Naive thymus-derived CD4-positive, alpha-beta T cell (primary cell): ENCODE measurements at regions not wholly inside any gene's neighbourhood (a gene's known extent, or its start where the extent isn't known, plus 50 kb on each side); places are given as distances from the start of the nearest gene placed in this dataset.

Experiments
- ATAC-seq: fragments of 150-1000 bp; cut with Tn5 transposase; 2 replicates; pipeline ENCODE4 v1.10.0; 2021; ENCODE audit warnings: mild to moderate bottlenecking, moderate library complexity
- CTCF ChIA-PET: fragments of 350-600 bp; sonication (Branson Sonifier 250); formaldehyde crosslinking; loops from one replicate; lab custom pipeline; 2021; ENCODE audit warnings: antibody characterized with exemption; lab: Charles Lee
- POLR2A ChIA-PET: fragments of 350-600 bp; sonication (Branson Sonifier 250); formaldehyde crosslinking; loops from one replicate; lab custom pipeline; 2021; ENCODE audit warnings: antibody characterized with exemption, inconsistent platforms; lab: Charles Lee
- DNase-seq, 9 donors: peaks; one replicate each; pipeline versions ENCODE4 v3.0.0 to v3.0.0-alpha.2; 2020 to 2022; ENCODE audit warnings: mixed read lengths in 1 of 9
- H3K27ac ChIP-seq: one replicate; pipeline ENCODE4 v1.7.0; 2013; ENCODE audit warnings: mild to moderate bottlenecking, low read depth, low read length, moderate library complexity
- H3K27me3 ChIP-seq, 2 donors: one replicate each; pipeline ENCODE4 v1.7.0; 2013; ENCODE audit warnings: low read length in 2 of 2, mild to moderate bottlenecking in 2 of 2, moderate library complexity in 2 of 2; ENCODE audit not compliant: control insufficient read depth in 2 of 2, insufficient read depth in 2 of 2
- H3K36me3 ChIP-seq, 3 experiments: 1 replicate in 2 of 3; 2 replicates in 1 of 3; pipeline ENCODE4 v1.7.0; 2013; ENCODE audit warnings: low read length in 3 of 3, mild to moderate bottlenecking in 3 of 3, moderate library complexity in 1 of 3; ENCODE audit not compliant: insufficient read depth in 3 of 3, control insufficient read depth in 2 of 3
- H3K4me1 ChIP-seq, 2 donors: one replicate each; pipeline ENCODE4 v1.7.0; 2013; ENCODE audit warnings: low read length in 2 of 2, mild to moderate bottlenecking in 2 of 2, moderate library complexity in 1 of 2; ENCODE audit not compliant: control insufficient read depth in 2 of 2, insufficient read depth in 2 of 2
- H3K4me3 ChIP-seq: 2 replicates; pipeline ENCODE4 v1.7.0; 2013; ENCODE audit warnings: mild to moderate bottlenecking, low read length
- H3K9me3 ChIP-seq, 3 experiments: 1 replicate in 2 of 3; 2 replicates in 1 of 3; pipeline ENCODE4 v1.7.0; 2013; ENCODE audit warnings: low read length in 3 of 3; ENCODE audit not compliant: control insufficient read depth in 2 of 3
- H3K27ac Mint-ChIP-seq, 9 donors: one replicate each; pipeline ENCODE4 v1.8.0; 2020 to 2022; ENCODE audit warnings: mixed read lengths in 9 of 9, mild to moderate bottlenecking in 8 of 9, moderate library complexity in 5 of 9, inconsistent platforms in 2 of 9
- H3K27me3 Mint-ChIP-seq, 5 donors: one replicate each; pipeline ENCODE4 v1.8.0; 2021 to 2022; ENCODE audit warnings: mixed read lengths in 5 of 5, mild to moderate bottlenecking in 1 of 5
- H3K36me3 Mint-ChIP-seq, 5 donors: one replicate each; pipeline ENCODE4 v1.8.0; 2020 to 2022; ENCODE audit warnings: mixed read lengths in 5 of 5, mild to moderate bottlenecking in 3 of 5, inconsistent platforms in 1 of 5
- H3K4me1 Mint-ChIP-seq, 7 donors: one replicate each; pipeline ENCODE4 v1.8.0; 2020 to 2022; ENCODE audit warnings: mixed read lengths in 7 of 7, mild to moderate bottlenecking in 3 of 7, inconsistent platforms in 1 of 7
- H3K4me3 Mint-ChIP-seq, 10 donors: one replicate each; pipeline ENCODE4 v1.8.0; 2020 to 2022; ENCODE audit warnings: mild to moderate bottlenecking in 10 of 10, mixed read lengths in 10 of 10, moderate library complexity in 6 of 10, inconsistent platforms in 2 of 10
- H3K9me3 Mint-ChIP-seq, 11 donors: one replicate each; pipeline ENCODE4 v1.8.0; 2020 to 2022; ENCODE audit warnings: mixed read lengths in 11 of 11, mild to moderate bottlenecking in 4 of 11, inconsistent platforms in 1 of 11, moderate library complexity in 1 of 11
- intact Hi-C, 2 donors: fragments of 100-400 bp; cut with micrococcal nuclease; formaldehyde crosslinking; loops; one replicate each; pipeline ENCODE4 v1.15.1; 2023

GRCh38 chr16:52167328-52167727 is 379.6 kb downstream of the TOX3 start:
- H3K27me3 Mint-ChIP-seq = peaks cover 0 to 4% (median 0%) of the 10 kb centered on the region in 5 donors
- no peak overlapping the region for H3K4me3 Mint-ChIP-seq
- no peaks in the 10 kb centered on the region for H3K36me3 Mint-ChIP-seq
- H3K9me3 Mint-ChIP-seq = peaks cover 0 to 12% (median 6%) of the 10 kb centered on the region in 11 donors
- H3K4me1 Mint-ChIP-seq = no peaks in the 10 kb centered on the region
- ChIA-PET POLR2A (no interaction called here), CTCF (no interaction called here)
- no peaks in the 10 kb centered on the region for H3K9me3 ChIP-seq
- H3K36me3 ChIP-seq = no peaks in the 10 kb centered on the region
- H3K27ac Mint-ChIP-seq = no peak overlapping the region
- H3K27me3 ChIP-seq = no peaks in the 10 kb centered on the region
- no peak for ATAC-seq
- no peak for DNase-seq
- intact Hi-C loops = no loop called here
- no peak overlapping the region for H3K4me3 ChIP-seq
- H3K27ac ChIP-seq = no peak overlapping the region
- H3K4me1 ChIP-seq = no peaks in the 10 kb centered on the region

DNA sequence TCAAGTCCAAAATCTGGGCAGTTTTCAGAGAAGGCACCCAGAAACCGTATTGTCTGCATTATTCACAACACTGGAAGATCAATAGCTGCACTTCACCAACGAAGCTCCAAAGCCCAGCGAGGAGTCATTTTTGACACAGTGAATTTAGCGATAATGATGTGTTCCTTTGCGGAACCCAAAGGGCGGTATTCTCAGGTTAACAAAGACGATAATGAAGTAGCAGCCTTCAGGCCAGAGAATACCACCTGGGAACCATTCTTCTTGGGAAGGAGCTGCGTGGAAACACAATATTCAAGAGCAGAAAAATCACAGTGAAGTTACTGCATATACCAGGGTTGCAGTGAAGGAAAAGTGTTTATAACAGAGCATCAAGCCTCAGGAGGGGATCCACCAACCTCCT is 381.0 kb downstream of the TOX3 start:
- H3K27ac Mint-ChIP-seq = no peak overlapping the region
- H3K4me1 Mint-ChIP-seq = no peaks in the 10 kb centered on the region
- H3K9me3 Mint-ChIP-seq = peaks cover 0 to 12% (median 4%) of the 10 kb centered on the region in 11 donors
- DNase-seq (no peak), ATAC-seq (no peak)
- Histone ChIP-seq H3K4me1 (no peaks in the 10 kb centered on the region), H3K27ac (no peak overlapping the region), H3K9me3 (no peaks in the 10 kb centered on the region), H3K4me3 (no peak overlapping the region), H3K36me3 (no peaks in the 10 kb centered on the region), H3K27me3 (no peaks in the 10 kb centered on the region)
- POLR2A ChIA-PET = no interaction called here
- no peaks in the 10 kb centered on the region for H3K36me3 Mint-ChIP-seq
- CTCF ChIA-PET = no interaction called here
- no peak overlapping the region for H3K4me3 Mint-ChIP-seq
- peaks cover 0 to 4% (median 0%) of the 10 kb centered on the region in 5 donors for H3K27me3 Mint-ChIP-seq
- intact Hi-C loops = no loop called here

DNA sequence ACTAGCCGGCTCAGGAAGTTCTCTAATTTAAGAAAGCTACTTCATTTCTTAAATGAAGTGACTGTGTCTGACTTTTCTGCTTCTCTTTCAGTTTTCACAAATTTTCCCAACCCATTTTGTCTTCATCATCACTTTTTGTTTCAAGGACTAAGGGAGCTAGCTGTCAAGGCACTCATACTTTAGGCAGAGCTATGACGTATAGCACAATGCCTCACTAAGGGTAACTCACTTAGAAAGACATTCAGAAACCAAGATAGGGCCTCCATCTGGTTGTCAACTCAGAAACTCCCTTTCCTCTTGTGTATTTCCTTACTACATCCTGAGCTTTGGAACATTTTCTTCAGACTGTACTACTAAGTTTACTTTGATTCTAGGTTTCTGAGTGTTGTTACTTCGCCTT is 397.9 kb downstream of the TOX3 start:
- no peaks in the 10 kb centered on the region for H3K4me1 Mint-ChIP-seq
- POLR2A ChIA-PET = no interaction called here
- intact Hi-C loops = no loop called here

GRCh38 chr16:52141871-52142270 is 405.1 kb downstream of the TOX3 start:
- Histone ChIP-seq H3K36me3 (no peaks in the 10 kb centered on the region), H3K9me3 (no peaks in the 10 kb centered on the region), H3K4me1 (no peaks in the 10 kb centered on the region), H3K27ac (no peak overlapping the region), H3K4me3 (no peak overlapping the region), H3K27me3 (no peaks in the 10 kb centered on the region)
- no peak for ATAC-seq
- no peak overlapping the region for H3K4me3 Mint-ChIP-seq
- H3K27ac Mint-ChIP-seq = no peak overlapping the region
- no peaks in the 10 kb centered on the region for H3K27me3 Mint-ChIP-seq
- POLR2A ChIA-PET = no interaction called here
- no peak for DNase-seq
- H3K36me3 Mint-ChIP-seq = no peaks in the 10 kb centered on the region
- CTCF ChIA-PET = no interaction called here
- intact Hi-C loops = no loop called here
- H3K9me3 Mint-ChIP-seq = peaks cover 0 to 16% (median 5%) of the 10 kb centered on the region in 11 donors
- H3K4me1 Mint-ChIP-seq = no peaks in the 10 kb centered on the region

More for the DNA sequence above, 397.9 kb downstream of the TOX3 start:
- no peaks in the 10 kb centered on the region for H3K36me3 Mint-ChIP-seq
- Histone ChIP-seq H3K4me3 (no peak overlapping the region), H3K9me3 (no peaks in the 10 kb centered on the region), H3K4me1 (no peaks in the 10 kb centered on the region), H3K27ac (no peak overlapping the region), H3K27me3 (no peaks in the 10 kb centered on the region), H3K36me3 (no peaks in the 10 kb centered on the region)
- H3K9me3 Mint-ChIP-seq = peaks cover 0 to 12% (median 3%) of the 10 kb centered on the region in 11 donors
- CTCF ChIA-PET = interaction anchor here (0.6 kb wide), 1 partner anchor 52 kb away, joined by 3 read pairs; no protein-coding TSS in a partner anchor
- no peaks in the 10 kb centered on the region for H3K27me3 Mint-ChIP-seq
- ATAC-seq (no peak), DNase-seq (no peak)
- H3K27ac Mint-ChIP-seq = no peak overlapping the region
- H3K4me3 Mint-ChIP-seq = no peak overlapping the region

GRCh38 chr16:52128361-52128760 is 418.6 kb downstream of the TOX3 start:
- Histone ChIP-seq H3K27ac (no peak overlapping the region), H3K36me3 (no peaks in the 10 kb centered on the region), H3K27me3 (no peaks in the 10 kb centered on the region), H3K4me1 (no peaks in the 10 kb centered on the region), H3K4me3 (no peak overlapping the region), H3K9me3 (no peaks in the 10 kb centered on the region)
- no peaks in the 10 kb centered on the region for H3K4me1 Mint-ChIP-seq
- H3K27me3 Mint-ChIP-seq = no peaks in the 10 kb centered on the region
- peaks cover 2 to 32% (median 6%) of the 10 kb centered on the region in 11 donors for H3K9me3 Mint-ChIP-seq
- no peak overlapping the region for H3K4me3 Mint-ChIP-seq
- ChIA-PET POLR2A (no interaction called here), CTCF (no interaction called here)
- DNase-seq (no peak), ATAC-seq (no peak)
- intact Hi-C loops = no loop called here
- no peak overlapping the region for H3K27ac Mint-ChIP-seq
- H3K36me3 Mint-ChIP-seq = peaks cover 0 to 4% (median 0%) of the 10 kb centered on the region in 5 donors

GRCh38 chr16:52123842-52124241 is 423.1 kb downstream of the TOX3 start:
- intact Hi-C loops = no loop called here
- peaks cover 1 to 31% (median 15%) of the 10 kb centered on the region in 11 donors for H3K9me3 Mint-ChIP-seq
- no peak overlapping the region for H3K4me3 ChIP-seq
- no peak overlapping the region for H3K27ac Mint-ChIP-seq
- H3K27me3 Mint-ChIP-seq = no peaks in the 10 kb centered on the region
- peaks cover 0 to 4% (median 0%) of the 10 kb centered on the region in 5 donors for H3K36me3 Mint-ChIP-seq
- no peak overlapping the region for H3K27ac ChIP-seq
- ChIA-PET POLR2A (no interaction called here), CTCF (no interaction called here)
- H3K36me3 ChIP-seq = no peaks in the 10 kb centered on the region
- ATAC-seq (no peak), DNase-seq (no peak)
- H3K4me1 Mint-ChIP-seq = no peaks in the 10 kb centered on the region
- H3K4me3 Mint-ChIP-seq = no peak overlapping the region
- no peaks in the 10 kb centered on the region for H3K4me1 ChIP-seq
- H3K27me3 ChIP-seq = no peaks in the 10 kb centered on the region
- peaks cover 0 to 4% (median 0%) of the 10 kb centered on the region in 3 experiments for H3K9me3 ChIP-seq

DNA sequence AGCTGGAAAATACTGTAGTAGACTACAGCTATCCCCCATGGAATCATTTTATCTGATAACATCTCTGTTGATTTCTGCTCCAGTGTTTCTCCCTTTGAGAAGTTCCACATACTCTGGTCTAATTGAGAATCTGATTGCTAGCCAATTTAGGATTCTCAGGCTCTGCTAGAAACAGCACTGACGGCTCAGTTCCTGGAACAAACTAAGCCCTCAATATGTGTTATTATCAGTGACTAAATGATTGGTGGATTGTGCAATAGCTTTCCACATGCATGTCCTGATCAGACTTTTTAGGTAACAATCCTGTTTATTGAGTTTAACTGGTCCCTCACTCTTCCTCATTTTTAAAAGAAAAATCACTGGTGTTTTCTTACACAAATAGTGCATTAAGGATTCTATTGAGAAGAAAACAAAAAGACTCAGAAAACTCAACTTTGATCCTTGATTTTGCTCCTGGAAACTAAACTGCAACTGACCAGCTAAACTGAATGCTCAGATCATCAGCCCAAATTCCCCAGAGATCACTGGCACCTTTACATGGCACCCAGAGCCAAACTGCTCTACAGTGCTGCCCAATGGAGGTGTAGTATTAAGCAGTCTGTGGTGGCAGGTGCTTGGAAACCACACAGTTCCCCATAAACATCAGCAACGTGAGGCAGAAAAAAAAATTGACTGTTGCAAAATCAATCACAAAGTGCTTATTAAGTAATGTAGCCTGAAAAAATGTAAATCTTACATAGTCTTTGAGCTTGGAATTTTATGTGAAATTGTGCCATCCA is 423.7 kb downstream of the TOX3 start:
- no peaks in the 10 kb centered on the region for H3K36me3 ChIP-seq
- Mint-ChIP-seq H3K9me3 (peaks cover 1 to 31% (median 15%) of the 10 kb centered on the region in 11 donors), H3K4me3 (no peak overlapping the region), H3K36me3 (peaks cover 0 to 4% (median 0%) of the 10 kb centered on the region in 5 donors), H3K4me1 (no peaks in the 10 kb centered on the region), H3K27ac (no peak overlapping the region), H3K27me3 (no peaks in the 10 kb centered on the region)
- peaks cover 0 to 5% (median 0%) of the 10 kb centered on the region in 3 experiments for H3K9me3 ChIP-seq
- H3K4me3 ChIP-seq = no peak overlapping the region
- intact Hi-C loops = no loop called here
- H3K27ac ChIP-seq = no peak overlapping the region
- no peaks in the 10 kb centered on the region for H3K4me1 ChIP-seq
- no peaks in the 10 kb centered on the region for H3K27me3 ChIP-seq
- POLR2A ChIA-PET = no interaction called here
- CTCF ChIA-PET = no interaction called here
- ATAC-seq = no peak
- no peak for DNase-seq
